GM23338 (cell line): ENCODE measurements at regions not wholly inside any gene's neighbourhood (a gene's known extent, or its start where the extent isn't known, plus 50 kb on each side); places are given as distances from the start of the nearest gene placed in this dataset.

Experiments used
- ATAC-seq: fragments of 200-7000 bp; cut with Tn5 transposase; 3 replicates; pipeline ENCODE4 v1.9.1; 2020
- DNase-seq: peaks from one replicate; pipeline ENCODE4 v3.0.0-alpha.2; 2015; ENCODE audit warnings: low spot score
- H2AFZ ChIP-seq: fragments of 200-600 bp; sonication (generic); 2 replicates; pipeline ENCODE4 v1.8.0; 2016; ENCODE audit warnings: antibody characterized with exemption, mild to moderate bottlenecking, moderate library complexity
- H3F3A ChIP-seq: fragments of 200-600 bp; sonication (generic); replicated peaks from 2 replicates; pipeline ENCODE4 v1.8.0; 2017; ENCODE audit warnings: antibody characterized with exemption, mixed run types, low read depth
- H3K27ac ChIP-seq: fragments of 200-600 bp; sonication (generic); 2 replicates; pipeline ENCODE4 v1.6.1; 2016; ENCODE audit warnings: low read depth
- H3K27me3 ChIP-seq: fragments of 200-600 bp; sonication (generic); 2 replicates; pipeline ENCODE4 v1.8.0; 2016; ENCODE audit warnings: mild to moderate bottlenecking, mixed run types, moderate library complexity; ENCODE audit not compliant: insufficient read depth
- H3K36me3 ChIP-seq: fragments of 200-600 bp; sonication (generic); 2 replicates; pipeline ENCODE4 v1.8.0; 2016; ENCODE audit warnings: mild to moderate bottlenecking; ENCODE audit not compliant: insufficient read depth
- H3K4me1 ChIP-seq: fragments of 200-600 bp; sonication (generic); 2 replicates; pipeline ENCODE4 v1.8.0; 2016; ENCODE audit warnings: mild to moderate bottlenecking, moderate library complexity; ENCODE audit not compliant: insufficient read depth
- H3K4me2 ChIP-seq: fragments of 200-600 bp; sonication (generic); 2 replicates; pipeline ENCODE4 v1.7.1; 2017; ENCODE audit warnings: mixed run types
- H3K4me3 ChIP-seq: fragments of 200-600 bp; sonication (generic); 2 replicates; pipeline ENCODE4 v1.6.1; 2016; ENCODE audit warnings: mixed run types
- H3K79me2 ChIP-seq: fragments of 200-600 bp; sonication (generic); replicated peaks from 2 replicates; pipeline ENCODE4 v1.8.0; 2017; ENCODE audit warnings: mild to moderate bottlenecking; ENCODE audit not compliant: insufficient read depth
- H3K9me2 ChIP-seq: fragments of 200-600 bp; sonication (generic); 2 replicates; pipeline ENCODE4 v1.8.0; 2017; ENCODE audit not compliant: insufficient read depth
- H4K20me1 ChIP-seq: fragments of 200-600 bp; sonication (generic); replicated peaks from 2 replicates; pipeline ENCODE4 v1.8.0; 2017; ENCODE audit warnings: mild to moderate bottlenecking; ENCODE audit not compliant: insufficient read depth
- H3K27ac Mint-ChIP-seq: 2 replicates; pipeline ENCODE4 v1.8.0; 2020; ENCODE audit warnings: inconsistent platforms, mild to moderate bottlenecking, moderate library complexity, mixed read lengths
- H3K27me3 Mint-ChIP-seq: 3 replicates; pipeline ENCODE4 v1.8.0; 2022; ENCODE audit warnings: low read depth, mild to moderate bottlenecking, moderate library complexity, mixed read lengths, inconsistent platforms; ENCODE audit not compliant: insufficient read depth, poor library complexity
- H3K36me3 Mint-ChIP-seq: 3 replicates; pipeline ENCODE4 v1.8.0; 2021; ENCODE audit warnings: low read depth, mild to moderate bottlenecking, inconsistent platforms, moderate library complexity, mixed read lengths
- H3K4me1 Mint-ChIP-seq: 3 replicates; pipeline ENCODE4 v1.8.0; 2020; ENCODE audit warnings: mild to moderate bottlenecking, inconsistent platforms, mixed read lengths
- H3K4me3 Mint-ChIP-seq: 3 replicates; pipeline ENCODE4 v1.8.0; 2021; ENCODE audit warnings: moderate library complexity, mild to moderate bottlenecking, inconsistent platforms, mixed read lengths
- H3K9me3 Mint-ChIP-seq: 3 replicates; pipeline ENCODE4 v1.8.0; 2020; ENCODE audit warnings: moderate library complexity, mild to moderate bottlenecking, inconsistent platforms, mixed read lengths
- CREB1 ChIP-seq: fragments of 250-450 bp; sonication (Bioruptor Pico); IDR thresholded peaks from 2 replicates; pipeline ENCODE4 v1.5.0; 2020; ENCODE audit warnings: low read depth, mild to moderate bottlenecking, moderate library complexity
- EZH2 ChIP-seq: fragments of 200-600 bp; sonication (generic); IDR thresholded peaks from one replicate; pipeline ENCODE4 v1.8.0; 2017; ENCODE audit warnings: antibody characterized with exemption, mild to moderate bottlenecking, low read depth; ENCODE audit not compliant: unreplicated experiment
- EZH2phosphoT487 ChIP-seq: fragments of 200-600 bp; sonication (generic); IDR thresholded peaks from one replicate; pipeline ENCODE4 v1.8.1; 2018; ENCODE audit warnings: antibody characterized with exemption; ENCODE audit not compliant: unreplicated experiment
- JUNB ChIP-seq: IDR thresholded peaks from one replicate; pipeline ENCODE4 v1.6.1; 2016; ENCODE audit warnings: antibody characterized with exemption; ENCODE audit not compliant: unreplicated experiment
- NANOG ChIP-seq: IDR thresholded peaks from 2 replicates; pipeline ENCODE4 v1.6.1; 2016; ENCODE audit warnings: antibody characterized with exemption, borderline replicate concordance
- POLR2AphosphoS5 ChIP-seq: IDR thresholded peaks from 2 replicates; pipeline ENCODE4 v1.6.1; 2016; ENCODE audit warnings: antibody characterized with exemption, low read depth
- STAT1 ChIP-seq: IDR thresholded peaks from one replicate; pipeline ENCODE4 v1.6.1; 2016; ENCODE audit warnings: antibody characterized with exemption; ENCODE audit not compliant: unreplicated experiment
- ZNF114 ChIP-seq: fragments of 250-450 bp; sonication (Bioruptor Pico); IDR thresholded peaks from 2 replicates; pipeline ENCODE4 v1.5.0; 2020; ENCODE audit warnings: mild to moderate bottlenecking, moderate library complexity
- ZNF331 ChIP-seq: fragments of 250-450 bp; sonication (Bioruptor Pico); IDR thresholded peaks from 2 replicates; pipeline ENCODE4 v1.5.0; 2020; ENCODE audit warnings: low read depth, mild to moderate bottlenecking, moderate library complexity
- TF ChIP-seq, protein P1 (sequence below): IDR thresholded peaks from 2 replicates; pipeline ENCODE4 v1.6.1; 2016; ENCODE audit warnings: antibody characterized with exemption
- TF ChIP-seq, protein P2 (sequence below): IDR thresholded peaks from one replicate; pipeline ENCODE4 v1.6.1; 2018; ENCODE audit warnings: antibody characterized with exemption; ENCODE audit not compliant: unreplicated experiment
- TF ChIP-seq, protein P3 (sequence below): fragments of 250-450 bp; sonication (Bioruptor Pico); IDR thresholded peaks from 2 replicates; pipeline ENCODE4 v1.5.0; 2020; ENCODE audit warnings: mild to moderate bottlenecking, moderate library complexity
- TF ChIP-seq, protein P4 (sequence below), 2 experiments: fragments of 200-600 bp in 1 of 2; sonication (generic) in 1 of 2; conservative IDR thresholded peaks; 2 replicates each; pipeline versions ENCODE4 v1.5.1 to v1.6.1; 2016 to 2017; ENCODE audit warnings: antibody characterized with exemption in 2 of 2, low read depth in 2 of 2, mild to moderate bottlenecking in 2 of 2, moderate library complexity in 1 of 2

- DNase-seq = no peak
- H3K4me3 Mint-ChIP-seq = no peak overlapping the region
Measured at GRCh38 chr11:114811971-114812370, 133.6 kb downstream of the NXPE2 start.

More at GRCh38 chr11:114811971-114812370, 133.6 kb downstream of the NXPE2 start:
- TF ChIP-seq ZNF114 (CRISPR knock-in tag) = no peak
- TF ChIP-seq STAT1 = no peak
- TF ChIP-seq, protein P1, sequence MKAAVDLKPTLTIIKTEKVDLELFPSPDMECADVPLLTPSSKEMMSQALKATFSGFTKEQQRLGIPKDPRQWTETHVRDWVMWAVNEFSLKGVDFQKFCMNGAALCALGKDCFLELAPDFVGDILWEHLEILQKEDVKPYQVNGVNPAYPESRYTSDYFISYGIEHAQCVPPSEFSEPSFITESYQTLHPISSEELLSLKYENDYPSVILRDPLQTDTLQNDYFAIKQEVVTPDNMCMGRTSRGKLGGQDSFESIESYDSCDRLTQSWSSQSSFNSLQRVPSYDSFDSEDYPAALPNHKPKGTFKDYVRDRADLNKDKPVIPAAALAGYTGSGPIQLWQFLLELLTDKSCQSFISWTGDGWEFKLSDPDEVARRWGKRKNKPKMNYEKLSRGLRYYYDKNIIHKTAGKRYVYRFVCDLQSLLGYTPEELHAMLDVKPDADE = no peak
- TF ChIP-seq, protein P2, sequence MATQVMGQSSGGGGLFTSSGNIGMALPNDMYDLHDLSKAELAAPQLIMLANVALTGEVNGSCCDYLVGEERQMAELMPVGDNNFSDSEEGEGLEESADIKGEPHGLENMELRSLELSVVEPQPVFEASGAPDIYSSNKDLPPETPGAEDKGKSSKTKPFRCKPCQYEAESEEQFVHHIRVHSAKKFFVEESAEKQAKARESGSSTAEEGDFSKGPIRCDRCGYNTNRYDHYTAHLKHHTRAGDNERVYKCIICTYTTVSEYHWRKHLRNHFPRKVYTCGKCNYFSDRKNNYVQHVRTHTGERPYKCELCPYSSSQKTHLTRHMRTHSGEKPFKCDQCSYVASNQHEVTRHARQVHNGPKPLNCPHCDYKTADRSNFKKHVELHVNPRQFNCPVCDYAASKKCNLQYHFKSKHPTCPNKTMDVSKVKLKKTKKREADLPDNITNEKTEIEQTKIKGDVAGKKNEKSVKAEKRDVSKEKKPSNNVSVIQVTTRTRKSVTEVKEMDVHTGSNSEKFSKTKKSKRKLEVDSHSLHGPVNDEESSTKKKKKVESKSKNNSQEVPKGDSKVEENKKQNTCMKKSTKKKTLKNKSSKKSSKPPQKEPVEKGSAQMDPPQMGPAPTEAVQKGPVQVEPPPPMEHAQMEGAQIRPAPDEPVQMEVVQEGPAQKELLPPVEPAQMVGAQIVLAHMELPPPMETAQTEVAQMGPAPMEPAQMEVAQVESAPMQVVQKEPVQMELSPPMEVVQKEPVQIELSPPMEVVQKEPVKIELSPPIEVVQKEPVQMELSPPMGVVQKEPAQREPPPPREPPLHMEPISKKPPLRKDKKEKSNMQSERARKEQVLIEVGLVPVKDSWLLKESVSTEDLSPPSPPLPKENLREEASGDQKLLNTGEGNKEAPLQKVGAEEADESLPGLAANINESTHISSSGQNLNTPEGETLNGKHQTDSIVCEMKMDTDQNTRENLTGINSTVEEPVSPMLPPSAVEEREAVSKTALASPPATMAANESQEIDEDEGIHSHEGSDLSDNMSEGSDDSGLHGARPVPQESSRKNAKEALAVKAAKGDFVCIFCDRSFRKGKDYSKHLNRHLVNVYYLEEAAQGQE = no peak
- no peak for TF ChIP-seq CREB1
- TF ChIP-seq JUNB = no peak
- no peak for TF ChIP-seq EZH2phosphoT487
- TF ChIP-seq, protein P3, sequence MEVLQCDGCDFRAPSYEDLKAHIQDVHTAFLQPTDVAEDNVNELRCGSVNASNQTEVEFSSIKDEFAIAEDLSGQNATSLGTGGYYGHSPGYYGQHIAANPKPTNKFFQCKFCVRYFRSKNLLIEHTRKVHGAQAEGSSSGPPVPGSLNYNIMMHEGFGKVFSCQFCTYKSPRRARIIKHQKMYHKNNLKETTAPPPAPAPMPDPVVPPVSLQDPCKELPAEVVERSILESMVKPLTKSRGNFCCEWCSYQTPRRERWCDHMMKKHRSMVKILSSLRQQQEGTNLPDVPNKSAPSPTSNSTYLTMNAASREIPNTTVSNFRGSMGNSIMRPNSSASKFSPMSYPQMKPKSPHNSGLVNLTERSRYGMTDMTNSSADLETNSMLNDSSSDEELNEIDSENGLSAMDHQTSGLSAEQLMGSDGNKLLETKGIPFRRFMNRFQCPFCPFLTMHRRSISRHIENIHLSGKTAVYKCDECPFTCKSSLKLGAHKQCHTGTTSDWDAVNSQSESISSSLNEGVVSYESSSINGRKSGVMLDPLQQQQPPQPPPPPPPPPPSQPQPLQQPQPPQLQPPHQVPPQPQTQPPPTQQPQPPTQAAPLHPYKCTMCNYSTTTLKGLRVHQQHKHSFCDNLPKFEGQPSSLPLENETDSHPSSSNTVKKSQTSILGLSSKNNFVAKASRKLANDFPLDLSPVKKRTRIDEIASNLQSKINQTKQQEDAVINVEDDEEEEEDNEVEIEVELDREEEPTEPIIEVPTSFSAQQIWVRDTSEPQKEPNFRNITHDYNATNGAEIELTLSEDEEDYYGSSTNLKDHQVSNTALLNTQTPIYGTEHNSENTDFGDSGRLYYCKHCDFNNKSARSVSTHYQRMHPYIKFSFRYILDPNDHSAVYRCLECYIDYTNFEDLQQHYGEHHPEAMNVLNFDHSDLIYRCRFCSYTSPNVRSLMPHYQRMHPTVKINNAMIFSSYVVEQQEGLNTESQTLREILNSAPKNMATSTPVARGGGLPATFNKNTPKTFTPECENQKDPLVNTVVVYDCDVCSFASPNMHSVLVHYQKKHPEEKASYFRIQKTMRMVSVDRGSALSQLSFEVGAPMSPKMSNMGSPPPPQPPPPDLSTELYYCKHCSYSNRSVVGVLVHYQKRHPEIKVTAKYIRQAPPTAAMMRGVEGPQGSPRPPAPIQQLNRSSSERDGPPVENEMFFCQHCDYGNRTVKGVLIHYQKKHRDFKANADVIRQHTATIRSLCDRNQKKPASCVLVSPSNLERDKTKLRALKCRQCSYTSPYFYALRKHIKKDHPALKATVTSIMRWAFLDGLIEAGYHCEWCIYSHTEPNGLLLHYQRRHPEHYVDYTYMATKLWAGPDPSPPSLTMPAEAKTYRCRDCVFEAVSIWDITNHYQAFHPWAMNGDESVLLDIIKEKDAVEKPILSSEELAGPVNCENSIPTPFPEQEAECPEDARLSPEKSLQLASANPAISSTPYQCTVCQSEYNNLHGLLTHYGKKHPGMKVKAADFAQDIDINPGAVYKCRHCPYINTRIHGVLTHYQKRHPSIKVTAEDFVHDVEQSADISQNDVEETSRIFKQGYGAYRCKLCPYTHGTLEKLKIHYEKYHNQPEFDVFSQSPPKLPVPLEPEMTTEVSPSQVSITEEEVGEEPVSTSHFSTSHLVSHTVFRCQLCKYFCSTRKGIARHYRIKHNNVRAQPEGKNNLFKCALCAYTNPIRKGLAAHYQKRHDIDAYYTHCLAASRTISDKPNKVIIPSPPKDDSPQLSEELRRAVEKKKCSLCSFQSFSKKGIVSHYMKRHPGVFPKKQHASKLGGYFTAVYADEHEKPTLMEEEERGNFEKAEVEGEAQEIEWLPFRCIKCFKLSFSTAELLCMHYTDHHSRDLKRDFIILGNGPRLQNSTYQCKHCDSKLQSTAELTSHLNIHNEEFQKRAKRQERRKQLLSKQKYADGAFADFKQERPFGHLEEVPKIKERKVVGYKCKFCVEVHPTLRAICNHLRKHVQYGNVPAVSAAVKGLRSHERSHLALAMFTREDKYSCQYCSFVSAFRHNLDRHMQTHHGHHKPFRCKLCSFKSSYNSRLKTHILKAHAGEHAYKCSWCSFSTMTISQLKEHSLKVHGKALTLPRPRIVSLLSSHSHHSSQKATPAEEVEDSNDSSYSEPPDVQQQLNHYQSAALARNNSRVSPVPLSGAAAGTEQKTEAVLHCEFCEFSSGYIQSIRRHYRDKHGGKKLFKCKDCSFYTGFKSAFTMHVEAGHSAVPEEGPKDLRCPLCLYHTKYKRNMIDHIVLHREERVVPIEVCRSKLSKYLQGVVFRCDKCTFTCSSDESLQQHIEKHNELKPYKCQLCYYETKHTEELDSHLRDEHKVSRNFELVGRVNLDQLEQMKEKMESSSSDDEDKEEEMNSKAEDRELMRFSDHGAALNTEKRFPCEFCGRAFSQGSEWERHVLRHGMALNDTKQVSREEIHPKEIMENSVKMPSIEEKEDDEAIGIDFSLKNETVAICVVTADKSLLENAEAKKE (CRISPR knock-in tag) = no peak
- TF ChIP-seq EZH2 = no peak
- TF ChIP-seq ZNF331 (CRISPR knock-in tag) = no peak
- TF ChIP-seq POLR2AphosphoS5 = no peak
- TF ChIP-seq, protein P4, sequence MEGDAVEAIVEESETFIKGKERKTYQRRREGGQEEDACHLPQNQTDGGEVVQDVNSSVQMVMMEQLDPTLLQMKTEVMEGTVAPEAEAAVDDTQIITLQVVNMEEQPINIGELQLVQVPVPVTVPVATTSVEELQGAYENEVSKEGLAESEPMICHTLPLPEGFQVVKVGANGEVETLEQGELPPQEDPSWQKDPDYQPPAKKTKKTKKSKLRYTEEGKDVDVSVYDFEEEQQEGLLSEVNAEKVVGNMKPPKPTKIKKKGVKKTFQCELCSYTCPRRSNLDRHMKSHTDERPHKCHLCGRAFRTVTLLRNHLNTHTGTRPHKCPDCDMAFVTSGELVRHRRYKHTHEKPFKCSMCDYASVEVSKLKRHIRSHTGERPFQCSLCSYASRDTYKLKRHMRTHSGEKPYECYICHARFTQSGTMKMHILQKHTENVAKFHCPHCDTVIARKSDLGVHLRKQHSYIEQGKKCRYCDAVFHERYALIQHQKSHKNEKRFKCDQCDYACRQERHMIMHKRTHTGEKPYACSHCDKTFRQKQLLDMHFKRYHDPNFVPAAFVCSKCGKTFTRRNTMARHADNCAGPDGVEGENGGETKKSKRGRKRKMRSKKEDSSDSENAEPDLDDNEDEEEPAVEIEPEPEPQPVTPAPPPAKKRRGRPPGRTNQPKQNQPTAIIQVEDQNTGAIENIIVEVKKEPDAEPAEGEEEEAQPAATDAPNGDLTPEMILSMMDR (conservative IDR thresholded peaks at IDR 0.05; ENCODE audit: low read depth in 2 of 2) = no peak
- no peak for TF ChIP-seq NANOG
- no peaks in the 10 kb centered on the region for H4K20me1 ChIP-seq
- no peak overlapping the region for H3K4me2 ChIP-seq
- ATAC-seq = no peak
- H3K4me3 ChIP-seq = no peak overlapping the region
- no peaks in the 10 kb centered on the region for H3K36me3 ChIP-seq
- no peak overlapping the region for H2AFZ ChIP-seq
- no peaks in the 10 kb centered on the region for H3K27me3 ChIP-seq
- no peaks in the 10 kb centered on the region for H3K79me2 ChIP-seq
- no peaks in the 10 kb centered on the region for H3K36me3 Mint-ChIP-seq
- H3K4me1 Mint-ChIP-seq = peaks cover 3% of the 10 kb centered on the region; the same call in 2 of the 3 replicates
- H3K27ac ChIP-seq = no peak overlapping the region
- H3K9me3 Mint-ChIP-seq = no peaks in the 10 kb centered on the region; the same call in 2 of the 3 replicates
- H3K27me3 Mint-ChIP-seq = no peaks in the 10 kb centered on the region
- H3K27ac Mint-ChIP-seq = no peak overlapping the region
- no peaks in the 10 kb centered on the region for H3F3A ChIP-seq
- H3K4me1 ChIP-seq = no peaks in the 10 kb centered on the region
- no peaks in the 10 kb centered on the region for H3K9me2 ChIP-seq
